ENCODE measurements at regions not wholly inside any gene's neighbourhood (a gene's known extent, or its start where the extent isn't known, plus 50 kb on each side); places are given as distances from the start of the nearest gene placed in this dataset.

- TF ChIP-seq POLR2A (IDR thresholded peaks at IDR 0.05; ENCODE audit: low read length) (no peak), GATA1 (IDR thresholded peaks at IDR 0.05; ENCODE audit: low read depth, low read length) (no peak)
Observed at GRCh38 chr12:79524507-79525148, 166.1 kb downstream of the PAWR start.

Data from erythroblast (primary cell).